ENCODE measurements at regions not wholly inside any gene's neighbourhood (a gene's known extent, or its start where the extent isn't known, plus 50 kb on each side); places are given as distances from the start of the nearest gene placed in this dataset.

- no peak overlapping the region for H3K27ac ChIP-seq
- H3K9me3 ChIP-seq, result no peaks in the 10 kb centered on the region
- no peak overlapping the region for H3K4me3 ChIP-seq
- H3K36me3 ChIP-seq, result no peaks in the 10 kb centered on the region
- DNase-seq (ENCODE audit: low spot score in 2 of 2), result no peak
- TF ChIP-seq, protein P1, sequence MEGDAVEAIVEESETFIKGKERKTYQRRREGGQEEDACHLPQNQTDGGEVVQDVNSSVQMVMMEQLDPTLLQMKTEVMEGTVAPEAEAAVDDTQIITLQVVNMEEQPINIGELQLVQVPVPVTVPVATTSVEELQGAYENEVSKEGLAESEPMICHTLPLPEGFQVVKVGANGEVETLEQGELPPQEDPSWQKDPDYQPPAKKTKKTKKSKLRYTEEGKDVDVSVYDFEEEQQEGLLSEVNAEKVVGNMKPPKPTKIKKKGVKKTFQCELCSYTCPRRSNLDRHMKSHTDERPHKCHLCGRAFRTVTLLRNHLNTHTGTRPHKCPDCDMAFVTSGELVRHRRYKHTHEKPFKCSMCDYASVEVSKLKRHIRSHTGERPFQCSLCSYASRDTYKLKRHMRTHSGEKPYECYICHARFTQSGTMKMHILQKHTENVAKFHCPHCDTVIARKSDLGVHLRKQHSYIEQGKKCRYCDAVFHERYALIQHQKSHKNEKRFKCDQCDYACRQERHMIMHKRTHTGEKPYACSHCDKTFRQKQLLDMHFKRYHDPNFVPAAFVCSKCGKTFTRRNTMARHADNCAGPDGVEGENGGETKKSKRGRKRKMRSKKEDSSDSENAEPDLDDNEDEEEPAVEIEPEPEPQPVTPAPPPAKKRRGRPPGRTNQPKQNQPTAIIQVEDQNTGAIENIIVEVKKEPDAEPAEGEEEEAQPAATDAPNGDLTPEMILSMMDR (IDR thresholded peaks at IDR 0.05), result no peak
- intact Hi-C loops (cut with DNase I), result no loop called here
- no peaks in the 10 kb centered on the region for H3K27me3 ChIP-seq
- no peaks in the 10 kb centered on the region for H3K4me1 ChIP-seq
Measured at GRCh38 chr12:28844718-28845117, 304.4 kb upstream of the FAR2 start.

- no peaks in the 10 kb centered on the region for H3K4me1 ChIP-seq
- no peaks in the 10 kb centered on the region for H3K9me3 ChIP-seq
- H3K4me3 ChIP-seq, result no peak overlapping the region
- H3K27me3 ChIP-seq, result no peaks in the 10 kb centered on the region
- intact Hi-C loops (cut with DNase I), result no loop called here
- H3K27ac ChIP-seq, result no peak overlapping the region
- no peaks in the 10 kb centered on the region for H3K36me3 ChIP-seq
- TF ChIP-seq, protein P1 (IDR thresholded peaks at IDR 0.05), result no peak
- no peak for DNase-seq (ENCODE audit: low spot score in 2 of 2)
Measured at GRCh38 chr12:28851781-28852180, 297.3 kb upstream of the FAR2 start.

DNA sequence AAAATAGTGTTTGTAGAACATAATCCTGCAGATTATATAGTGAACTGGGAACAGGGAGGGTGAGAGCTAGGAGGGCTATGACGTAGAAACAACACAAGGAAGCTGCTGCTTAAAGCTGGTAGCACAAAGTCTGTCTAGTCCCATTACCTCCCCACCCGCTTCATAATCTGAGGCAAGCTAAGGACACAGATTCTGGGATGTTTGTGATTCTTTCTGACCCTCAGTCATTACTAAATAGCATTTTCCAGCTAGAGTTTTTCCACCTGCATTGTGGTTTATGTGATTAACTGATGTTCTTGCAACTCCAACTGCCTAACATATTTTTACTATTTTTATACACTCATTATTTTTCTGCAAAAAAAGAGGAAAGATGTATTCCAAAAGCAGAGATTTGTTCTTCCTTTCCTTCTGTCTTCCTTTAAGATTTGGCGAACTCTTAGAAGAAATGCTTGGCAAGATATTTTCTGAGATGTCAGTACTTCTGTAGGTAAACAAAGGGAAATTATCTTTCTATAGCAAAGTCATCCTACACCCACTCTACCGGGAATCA, 293.2 kb upstream of the FAR2 start:
- Histone ChIP-seq H3K4me1 (no peaks in the 10 kb centered on the region), H3K36me3 (no peaks in the 10 kb centered on the region), H3K27me3 (no peaks in the 10 kb centered on the region), H3K27ac (no peak overlapping the region), H3K9me3 (no peaks in the 10 kb centered on the region), H3K4me3 (no peak overlapping the region)
- TF ChIP-seq, protein P1 (IDR thresholded peaks at IDR 0.05), result no peak
- no peak for DNase-seq (ENCODE audit: low spot score in 2 of 2)
- intact Hi-C loops (cut with DNase I), result no loop called here

- TF ChIP-seq, protein P1 (IDR thresholded peaks at IDR 0.05), result no peak
- H3K36me3 ChIP-seq, result no peaks in the 10 kb centered on the region
- DNase-seq (ENCODE audit: low spot score in 2 of 2), result no peak
- no peaks in the 10 kb centered on the region for H3K4me1 ChIP-seq
- H3K9me3 ChIP-seq, result no peaks in the 10 kb centered on the region
- no peaks in the 10 kb centered on the region for H3K27me3 ChIP-seq
- intact Hi-C loops (cut with DNase I), result no loop called here
- H3K4me3 ChIP-seq, result no peak overlapping the region
- no peak overlapping the region for H3K27ac ChIP-seq
Measured at GRCh38 chr12:28857369-28857768, 291.7 kb upstream of the FAR2 start.

DNA sequence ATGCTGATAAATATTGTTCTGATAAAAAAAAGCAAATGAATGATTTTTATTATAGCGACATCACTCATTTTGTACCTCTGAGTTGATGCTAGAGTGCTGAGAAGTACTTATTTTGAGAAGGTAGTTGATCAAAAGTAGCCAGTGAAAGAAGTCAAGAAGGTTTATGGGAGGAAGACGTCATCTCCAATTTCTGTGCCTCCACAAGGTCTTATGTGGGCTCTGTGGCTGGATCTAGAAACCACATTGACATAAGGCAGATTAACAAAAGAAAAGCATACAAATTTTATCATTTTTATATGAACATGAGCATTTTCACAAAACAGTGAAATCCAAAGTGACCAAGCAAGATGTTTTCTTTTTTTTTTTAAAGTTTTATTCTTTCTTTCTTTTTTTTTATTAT, 289.5 kb upstream of the FAR2 start:
- no peaks in the 10 kb centered on the region for H3K27me3 ChIP-seq
- intact Hi-C loops (cut with DNase I), result no loop called here
- no peak for DNase-seq (ENCODE audit: low spot score in 2 of 2)
- no peaks in the 10 kb centered on the region for H3K36me3 ChIP-seq
- no peaks in the 10 kb centered on the region for H3K9me3 ChIP-seq
- TF ChIP-seq, protein P1 (IDR thresholded peaks at IDR 0.05), result no peak
- no peak overlapping the region for H3K4me3 ChIP-seq
- H3K27ac ChIP-seq, result no peak overlapping the region
- H3K4me1 ChIP-seq, result no peaks in the 10 kb centered on the region

DNA sequence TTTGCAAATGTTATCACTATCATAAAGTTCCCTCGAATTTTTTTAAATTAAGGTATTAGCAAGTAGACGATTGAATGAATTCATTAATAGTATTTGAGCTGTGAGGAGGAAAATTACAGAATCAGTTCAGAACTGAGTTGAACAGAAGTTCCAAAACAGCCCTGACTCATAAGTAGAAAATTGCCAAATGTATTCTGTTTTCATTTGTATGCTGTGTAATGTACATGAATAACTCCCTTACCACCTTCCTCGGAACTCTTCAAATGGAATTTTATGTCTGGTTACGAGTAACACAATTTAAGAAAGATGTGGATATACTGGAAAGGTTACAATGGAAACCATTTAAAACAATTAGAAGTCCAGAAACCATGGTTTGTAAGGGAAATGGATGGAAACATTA, 283.3 kb upstream of the FAR2 start:
- Histone ChIP-seq H3K36me3 (no peaks in the 10 kb centered on the region), H3K27ac (no peak overlapping the region), H3K4me1 (no peaks in the 10 kb centered on the region), H3K9me3 (no peaks in the 10 kb centered on the region), H3K4me3 (no peak overlapping the region), H3K27me3 (no peaks in the 10 kb centered on the region)
- no peak for DNase-seq (ENCODE audit: low spot score in 2 of 2)
- intact Hi-C loops (cut with DNase I), result no loop called here
- TF ChIP-seq, protein P1 (IDR thresholded peaks at IDR 0.05), result no peak

Data from ascending aorta (tissue), 2 donors.